ENCODE measurements at regions not wholly inside any gene's neighbourhood (a gene's known extent, or its start where the extent isn't known, plus 50 kb on each side); places are given as distances from the start of the nearest gene placed in this dataset.

DNA sequence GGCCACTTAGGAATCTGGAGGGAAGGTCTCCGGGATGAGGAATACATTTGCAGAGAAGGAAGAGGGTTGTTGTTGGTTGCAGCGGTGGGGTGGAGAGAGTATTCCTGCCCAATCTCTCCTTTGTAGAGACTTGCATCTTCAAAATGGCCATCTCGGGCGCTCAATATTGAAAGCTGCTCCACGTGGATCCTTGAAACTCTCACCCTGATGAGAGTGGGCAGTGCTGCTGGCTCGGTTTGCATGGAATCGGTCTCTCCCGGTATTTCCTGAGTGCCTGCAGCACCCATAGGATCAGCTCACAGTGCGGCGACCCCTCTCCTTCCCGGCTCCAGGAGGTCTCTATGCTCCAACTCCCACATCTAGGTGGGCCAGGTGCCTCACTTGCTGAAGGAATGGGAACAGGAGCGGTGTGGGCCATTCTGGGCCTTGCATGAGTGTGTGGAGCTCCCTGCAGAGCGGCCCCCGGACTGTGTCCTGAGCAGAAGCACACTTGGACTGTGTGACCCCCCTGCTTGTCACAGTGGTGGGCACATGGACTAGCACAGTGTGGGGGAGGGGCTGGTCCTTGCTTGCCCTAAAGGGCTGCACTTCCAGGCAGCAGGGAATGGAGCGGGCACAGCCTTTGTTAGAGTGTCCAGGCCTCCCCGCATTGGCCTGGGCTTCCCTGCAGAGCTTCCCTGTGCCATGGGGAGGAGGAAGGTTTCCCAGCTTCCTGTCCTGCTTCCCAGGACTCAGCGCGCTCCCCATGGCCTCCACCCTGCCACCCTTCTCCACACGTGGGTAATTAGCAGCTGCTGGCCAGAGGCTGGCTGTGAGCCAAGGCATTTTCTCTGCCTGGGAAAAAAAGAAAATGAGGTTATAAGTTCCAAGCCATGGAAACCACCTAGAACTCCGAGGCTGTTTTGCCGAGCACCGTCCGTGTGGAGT is 139.3 kb downstream of the IRF8 start:
- Mint-ChIP-seq H3K36me3 (no peaks in the 10 kb centered on the region), H3K27me3 (peaks cover 54% of the 10 kb centered on the region), H3K4me3 (no peak overlapping the region), H3K9me3 (no peaks in the 10 kb centered on the region), H3K4me1 (peaks cover 4% of the 10 kb centered on the region), H3K27ac (no peak overlapping the region)
- ATAC-seq = no peak

- Mint-ChIP-seq H3K4me3 (no peak overlapping the region), H3K27me3 (peaks cover 54% of the 10 kb centered on the region), H3K27ac (no peak overlapping the region), H3K4me1 (no peaks in the 10 kb centered on the region), H3K9me3 (no peaks in the 10 kb centered on the region), H3K36me3 (no peaks in the 10 kb centered on the region)
- no peak for ATAC-seq
Measured at GRCh38 chr16:86038926-86039310, 140.0 kb downstream of the IRF8 start.

DNA sequence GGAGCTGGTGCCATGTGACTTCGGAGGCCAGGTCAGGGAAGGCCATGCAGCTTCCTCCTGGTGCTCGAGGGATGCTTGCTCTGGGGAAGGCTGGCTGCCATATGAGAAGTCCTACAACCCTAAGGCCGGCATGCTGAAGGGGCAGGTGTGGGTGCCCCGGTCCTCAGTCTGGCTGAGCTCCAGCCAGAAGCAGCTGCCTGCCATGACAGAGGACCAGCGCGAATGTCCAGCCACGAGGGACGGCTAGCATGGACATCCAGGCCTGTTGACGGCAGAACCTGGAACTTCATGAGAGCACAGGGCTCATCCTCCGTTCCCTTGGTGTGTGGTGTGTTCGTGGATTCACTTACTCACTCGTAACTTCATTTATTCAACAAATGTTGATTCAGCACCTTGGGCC is 140.6 kb downstream of the IRF8 start:
- Mint-ChIP-seq H3K9me3 (no peaks in the 10 kb centered on the region), H3K27ac (no peak overlapping the region), H3K36me3 (no peaks in the 10 kb centered on the region), H3K27me3 (peaks cover 59% of the 10 kb centered on the region), H3K4me1 (peaks cover 4% of the 10 kb centered on the region), H3K4me3 (no peak overlapping the region)
- ATAC-seq = no peak

DNA sequence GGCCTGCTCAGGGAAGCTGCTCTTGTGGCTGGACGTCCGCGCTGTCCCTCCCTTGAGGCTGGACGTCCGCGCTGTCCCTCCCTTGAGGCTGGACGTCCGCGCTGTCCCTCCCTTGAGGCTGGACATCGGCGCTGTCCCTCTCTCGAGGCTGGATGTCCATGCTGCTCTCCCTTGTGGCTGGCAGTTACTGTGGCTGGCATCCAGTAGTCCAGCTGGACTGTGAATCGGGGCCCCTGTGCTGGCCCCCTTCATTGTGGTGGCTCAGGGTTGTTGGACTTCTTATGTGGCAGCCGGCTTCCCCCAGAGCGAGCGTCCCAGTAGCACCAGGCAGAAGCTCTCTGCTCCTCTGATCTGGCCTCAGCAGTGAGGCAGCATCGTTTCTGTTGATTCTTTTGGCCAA is 141.5 kb downstream of the IRF8 start:
- Mint-ChIP-seq H3K4me1 (peaks cover 13% of the 10 kb centered on the region), H3K4me3 (no peak overlapping the region), H3K27ac (no peak overlapping the region), H3K9me3 (no peaks in the 10 kb centered on the region), H3K36me3 (no peaks in the 10 kb centered on the region), H3K27me3 (peaks cover 52% of the 10 kb centered on the region)
- no peak for ATAC-seq

- no peak for ATAC-seq
- no peak overlapping the region for H3K4me3 Mint-ChIP-seq
- no peak overlapping the region for H3K27ac Mint-ChIP-seq
- H3K36me3 Mint-ChIP-seq = no peaks in the 10 kb centered on the region
- peaks cover 13% of the 10 kb centered on the region for H3K4me1 Mint-ChIP-seq
- H3K9me3 Mint-ChIP-seq = no peaks in the 10 kb centered on the region
- H3K27me3 Mint-ChIP-seq = peaks cover 56% of the 10 kb centered on the region
Measured at GRCh38 chr16:86041215-86041614, 142.3 kb downstream of the IRF8 start.

- no peak overlapping the region for H3K4me3 Mint-ChIP-seq
- H3K27ac Mint-ChIP-seq = no peak overlapping the region
- no peaks in the 10 kb centered on the region for H3K9me3 Mint-ChIP-seq
- no peaks in the 10 kb centered on the region for H3K36me3 Mint-ChIP-seq
- no peak for ATAC-seq
- peaks cover 62% of the 10 kb centered on the region for H3K27me3 Mint-ChIP-seq
- H3K4me1 Mint-ChIP-seq = peaks cover 13% of the 10 kb centered on the region
Measured at GRCh38 chr16:86041807-86042206, 142.8 kb downstream of the IRF8 start.

- H3K4me3 Mint-ChIP-seq = no peak overlapping the region
- no peaks in the 10 kb centered on the region for H3K9me3 Mint-ChIP-seq
- peaks cover 13% of the 10 kb centered on the region for H3K4me1 Mint-ChIP-seq
- ATAC-seq = no peak
- H3K27ac Mint-ChIP-seq = no peak overlapping the region
- no peaks in the 10 kb centered on the region for H3K36me3 Mint-ChIP-seq
- H3K27me3 Mint-ChIP-seq = peaks cover 64% of the 10 kb centered on the region
Measured at GRCh38 chr16:86042393-86042792, 143.4 kb downstream of the IRF8 start.

DNA sequence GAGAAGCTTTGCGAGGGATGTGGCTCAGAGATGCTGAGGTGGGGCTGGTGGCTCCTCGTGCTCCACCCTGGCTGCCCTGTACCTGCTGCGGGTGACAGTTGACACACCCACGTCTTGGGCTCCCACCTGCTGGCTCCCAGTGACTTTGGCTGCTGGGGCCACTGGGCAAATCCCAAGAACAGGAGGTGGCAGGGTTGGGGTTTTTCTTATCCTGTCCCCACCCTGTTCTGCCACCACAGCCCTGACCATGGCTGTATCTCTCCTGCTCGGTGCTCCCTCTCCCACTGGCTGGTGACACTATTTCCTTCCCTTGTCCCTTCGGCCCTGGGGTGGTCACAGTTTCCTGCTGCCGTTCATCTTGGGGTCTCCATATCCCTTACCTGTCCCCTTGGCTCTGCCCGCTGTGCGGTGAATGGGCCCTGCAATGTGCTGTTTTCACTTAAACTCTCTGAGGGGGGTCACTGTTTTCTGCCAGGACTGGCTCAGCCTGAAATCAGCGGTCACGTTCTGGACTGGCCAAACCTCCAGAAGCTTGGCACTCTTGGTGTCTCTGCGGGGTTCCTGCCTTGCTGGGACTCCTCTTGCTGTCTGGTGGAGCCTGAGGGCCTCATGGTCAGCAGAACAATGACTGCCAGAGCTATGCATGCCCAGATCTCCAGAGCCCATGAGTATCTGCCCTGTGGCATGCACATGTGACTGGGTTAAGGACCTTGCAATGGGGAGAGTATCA is 144.2 kb downstream of the IRF8 start:
- Mint-ChIP-seq H3K27ac (no peak overlapping the region), H3K9me3 (no peaks in the 10 kb centered on the region), H3K27me3 (peaks cover 67% of the 10 kb centered on the region), H3K4me3 (no peak overlapping the region), H3K36me3 (no peaks in the 10 kb centered on the region), H3K4me1 (peaks cover 13% of the 10 kb centered on the region)
- ATAC-seq = no peak

DNA sequence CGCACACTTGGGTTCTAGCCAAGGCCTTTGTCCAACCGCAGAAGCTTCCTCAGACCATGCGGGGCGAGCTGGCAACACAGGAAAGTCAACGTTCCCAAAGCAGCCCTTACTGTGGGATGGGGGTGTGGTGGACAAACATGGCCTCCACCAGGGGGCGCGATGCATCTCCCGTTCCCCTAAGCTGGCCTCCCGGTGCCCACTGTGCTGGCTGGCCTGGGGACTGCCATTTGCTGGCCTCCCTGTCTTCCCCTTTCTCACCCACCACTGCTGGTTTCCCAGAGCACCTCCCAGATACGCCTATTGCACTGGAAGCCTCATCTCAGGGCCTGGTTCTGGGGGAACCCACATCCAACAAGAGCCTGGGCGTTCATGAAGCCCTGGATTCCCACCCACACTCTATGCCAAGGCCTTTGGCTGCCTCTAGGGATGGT is 145.3 kb downstream of the IRF8 start:
- Mint-ChIP-seq H3K9me3 (no peaks in the 10 kb centered on the region), H3K27ac (no peak overlapping the region), H3K27me3 (peaks cover 78% of the 10 kb centered on the region), H3K36me3 (no peaks in the 10 kb centered on the region), H3K4me1 (peaks cover 13% of the 10 kb centered on the region), H3K4me3 (no peak overlapping the region)
- ATAC-seq = no peak

DNA sequence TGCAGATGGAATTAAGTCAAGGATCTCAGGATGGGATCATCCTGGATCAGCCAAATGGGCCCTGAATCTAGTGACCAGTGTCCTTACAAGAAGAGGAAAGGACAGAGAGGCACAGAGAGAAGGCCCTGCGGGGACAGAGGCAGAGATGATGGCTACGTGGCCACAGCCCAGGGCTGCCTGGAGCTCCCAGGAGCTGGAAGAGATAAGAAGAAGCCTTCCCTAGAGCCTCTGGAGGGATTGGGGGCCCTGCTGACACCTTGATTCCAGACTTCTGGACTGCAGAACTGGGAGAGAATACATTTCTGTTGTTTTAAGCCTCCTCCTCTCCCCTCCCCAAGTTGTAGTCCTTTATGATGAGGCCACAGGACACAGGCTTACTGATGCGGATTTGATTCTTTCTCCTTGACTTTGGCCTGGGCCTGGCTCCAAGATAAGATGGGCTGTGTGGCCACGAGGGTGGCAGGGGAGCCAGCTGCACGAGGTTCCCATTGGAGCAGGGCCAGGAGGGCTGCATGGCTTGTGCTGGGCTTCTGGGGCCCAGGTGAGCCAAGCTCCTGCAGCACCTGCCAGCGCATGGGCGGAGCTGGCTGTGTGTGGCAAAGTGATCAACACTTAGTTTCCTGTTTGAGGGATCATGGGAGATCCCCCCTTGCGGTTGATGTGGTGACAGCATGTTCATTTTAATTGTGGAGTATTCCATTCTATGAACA is 146.1 kb downstream of the IRF8 start:
- peaks cover 13% of the 10 kb centered on the region for H3K4me1 Mint-ChIP-seq
- H3K36me3 Mint-ChIP-seq = no peaks in the 10 kb centered on the region
- H3K4me3 Mint-ChIP-seq = no peak overlapping the region
- H3K27me3 Mint-ChIP-seq = peaks cover 83% of the 10 kb centered on the region
- H3K9me3 Mint-ChIP-seq = no peaks in the 10 kb centered on the region
- peak; percentile 55 for ATAC-seq
- no peak overlapping the region for H3K27ac Mint-ChIP-seq

- no peak overlapping the region for H3K27ac Mint-ChIP-seq
- no peak for ATAC-seq
- no peak overlapping the region for H3K4me3 Mint-ChIP-seq
- H3K36me3 Mint-ChIP-seq = no peaks in the 10 kb centered on the region
- H3K9me3 Mint-ChIP-seq = no peaks in the 10 kb centered on the region
- peaks cover 83% of the 10 kb centered on the region for H3K27me3 Mint-ChIP-seq
- peaks cover 13% of the 10 kb centered on the region for H3K4me1 Mint-ChIP-seq
Measured at GRCh38 chr16:86045591-86045971, 146.6 kb downstream of the IRF8 start.

DNA sequence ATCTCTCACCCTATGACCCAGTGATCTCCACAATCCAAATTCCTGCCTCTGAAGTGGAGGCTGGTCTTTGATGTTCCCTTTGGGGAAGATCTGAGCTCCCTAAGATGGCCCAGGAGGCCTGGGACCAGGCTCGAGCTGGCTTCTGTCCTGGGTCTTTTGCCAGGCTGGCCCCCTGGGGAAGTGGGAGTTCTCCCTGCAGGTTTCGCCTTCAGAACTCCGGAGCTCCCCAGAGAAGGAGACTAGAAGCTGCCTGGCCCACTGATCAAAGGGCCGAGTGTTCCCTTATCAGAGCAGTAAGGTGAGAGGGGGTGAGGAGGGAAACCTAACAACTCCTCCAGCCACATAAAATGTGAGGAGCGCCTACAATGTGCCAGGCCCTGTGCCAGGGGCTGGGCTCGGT is 147.1 kb downstream of the IRF8 start:
- Mint-ChIP-seq H3K27ac (no peak overlapping the region), H3K4me1 (peaks cover 13% of the 10 kb centered on the region), H3K4me3 (no peak overlapping the region), H3K9me3 (no peaks in the 10 kb centered on the region), H3K36me3 (no peaks in the 10 kb centered on the region), H3K27me3 (peaks cover 84% of the 10 kb centered on the region)
- no peak for ATAC-seq

GRCh38 chr16:86046667-86047270 is 147.8 kb downstream of the IRF8 start:
- H3K9me3 Mint-ChIP-seq = no peaks in the 10 kb centered on the region
- peaks cover 13% of the 10 kb centered on the region for H3K4me1 Mint-ChIP-seq
- no peak for ATAC-seq
- H3K4me3 Mint-ChIP-seq = no peak overlapping the region
- no peaks in the 10 kb centered on the region for H3K36me3 Mint-ChIP-seq
- H3K27ac Mint-ChIP-seq = no peak overlapping the region
- peaks cover 91% of the 10 kb centered on the region for H3K27me3 Mint-ChIP-seq

DNA sequence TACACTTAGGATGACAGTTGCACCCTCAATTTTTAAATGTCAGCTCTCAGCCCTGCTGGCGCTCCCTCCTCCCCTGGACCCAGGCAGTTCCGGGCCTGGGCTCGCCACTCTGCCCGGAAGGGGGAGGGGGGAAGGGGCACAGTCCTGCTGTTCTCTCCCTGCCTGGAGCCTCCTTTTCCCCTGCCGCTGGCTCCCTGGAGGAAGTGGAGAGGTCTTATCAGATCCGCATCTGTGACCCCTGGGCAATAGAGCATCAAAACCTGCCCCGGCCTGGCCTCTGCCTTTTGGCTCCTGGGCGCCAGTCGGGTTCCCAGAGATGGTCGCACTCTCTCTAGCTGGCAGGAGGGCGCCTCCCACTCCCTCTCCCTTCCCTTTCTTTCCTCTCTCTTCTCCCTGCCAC is 149.3 kb downstream of the IRF8 start:
- H3K4me1 Mint-ChIP-seq = peaks cover 13% of the 10 kb centered on the region
- no peak overlapping the region for H3K27ac Mint-ChIP-seq
- no peak for ATAC-seq
- no peaks in the 10 kb centered on the region for H3K9me3 Mint-ChIP-seq
- H3K36me3 Mint-ChIP-seq = no peaks in the 10 kb centered on the region
- no peak overlapping the region for H3K4me3 Mint-ChIP-seq
- H3K27me3 Mint-ChIP-seq = peaks cover 90% of the 10 kb centered on the region

Data from stimulated activated memory B cell treated with anti-CD40 and anti-IgM and Interleukin-4, amounts not matched to agents 10 μg/mL and 1 μg/mL and 100 μg/mL, for 72 hours (primary cell).